ENCODE measurements at regions not wholly inside any gene's neighbourhood (a gene's known extent, or its start where the extent isn't known, plus 50 kb on each side); places are given as distances from the start of the nearest gene placed in this dataset.

- DNase-seq (ENCODE audit: low read depth) (no peak), FAIRE-seq (no peak)
- TF ChIP-seq CTCF (IDR thresholded peaks at IDR 0.05; ENCODE audit: insufficient read depth, low read length, severe bottlenecking): no peak
- Histone ChIP-seq H3K4me3 (ENCODE audit: low read depth, low read length) (no peak overlapping the region), H3K36me3 (ENCODE audit: control insufficient read depth, insufficient read depth, low read length) (no peaks in the 10 kb centered on the region), H3K27me3 (ENCODE audit: control insufficient read depth, insufficient read depth, low read length) (no peaks in the 10 kb centered on the region)
Observed at GRCh38 chr6:3640868-3641267, 110.6 kb downstream of the PXDC1 start.

- Histone ChIP-seq H3K4me3 (ENCODE audit: low read depth, low read length) (no peak overlapping the region), H3K36me3 (ENCODE audit: control insufficient read depth, insufficient read depth, low read length) (no peaks in the 10 kb centered on the region), H3K27me3 (ENCODE audit: control insufficient read depth, insufficient read depth, low read length) (no peaks in the 10 kb centered on the region)
- no peak for TF ChIP-seq CTCF (IDR thresholded peaks at IDR 0.05; ENCODE audit: insufficient read depth, low read length, severe bottlenecking)
- FAIRE-seq (no peak), DNase-seq (ENCODE audit: low read depth) (no peak)
Observed at GRCh38 chr6:3638662-3639061, 112.9 kb downstream of the PXDC1 start.

GRCh38 chr6:3636060-3636459, 115.5 kb downstream of the PXDC1 start:
- DNase-seq (ENCODE audit: low read depth) (no peak), FAIRE-seq (no peak)
- H3K36me3 ChIP-seq (ENCODE audit: control insufficient read depth, insufficient read depth, low read length): no peaks in the 10 kb centered on the region
- no peaks in the 10 kb centered on the region for H3K27me3 ChIP-seq (ENCODE audit: control insufficient read depth, insufficient read depth, low read length)
- TF ChIP-seq CTCF (IDR thresholded peaks at IDR 0.05; ENCODE audit: insufficient read depth, low read length, severe bottlenecking): no peak
- H3K4me3 ChIP-seq (ENCODE audit: low read depth, low read length): no peak overlapping the region

GRCh38 chr6:3635482-3635881, 116.0 kb downstream of the PXDC1 start:
- FAIRE-seq (no peak), DNase-seq (ENCODE audit: low read depth) (no peak)
- Histone ChIP-seq H3K27me3 (ENCODE audit: control insufficient read depth, insufficient read depth, low read length) (no peaks in the 10 kb centered on the region), H3K4me3 (ENCODE audit: low read depth, low read length) (no peak overlapping the region), H3K36me3 (ENCODE audit: control insufficient read depth, insufficient read depth, low read length) (no peaks in the 10 kb centered on the region)
- TF ChIP-seq CTCF (IDR thresholded peaks at IDR 0.05; ENCODE audit: insufficient read depth, low read length, severe bottlenecking): no peak

- no peak for DNase-seq (ENCODE audit: low read depth)
- no peaks in the 10 kb centered on the region for H3K36me3 ChIP-seq (ENCODE audit: control insufficient read depth, insufficient read depth, low read length)
- no peak for FAIRE-seq
- H3K4me3 ChIP-seq (ENCODE audit: low read depth, low read length): no peak overlapping the region
- TF ChIP-seq CTCF (IDR thresholded peaks at IDR 0.05; ENCODE audit: insufficient read depth, low read length, severe bottlenecking): no peak
- peaks cover 2% of the 10 kb centered on the region for H3K27me3 ChIP-seq (ENCODE audit: control insufficient read depth, insufficient read depth, low read length)
Observed at GRCh38 chr6:3634280-3634816, 117.2 kb downstream of the PXDC1 start.

GRCh38 chr6:3633711-3634110, 117.8 kb downstream of the PXDC1 start:
- no peak for TF ChIP-seq CTCF (IDR thresholded peaks at IDR 0.05; ENCODE audit: insufficient read depth, low read length, severe bottlenecking)
- Histone ChIP-seq H3K27me3 (ENCODE audit: control insufficient read depth, insufficient read depth, low read length) (peaks cover 2% of the 10 kb centered on the region), H3K4me3 (ENCODE audit: low read depth, low read length) (no peak overlapping the region), H3K36me3 (ENCODE audit: control insufficient read depth, insufficient read depth, low read length) (no peaks in the 10 kb centered on the region)
- no peak for DNase-seq (ENCODE audit: low read depth)
- FAIRE-seq: no peak

Measured in bronchial epithelial cell (primary cell).